ENCODE measurements at regions not wholly inside any gene's neighbourhood (a gene's known extent, or its start where the extent isn't known, plus 50 kb on each side); places are given as distances from the start of the nearest gene placed in this dataset.

DNA sequence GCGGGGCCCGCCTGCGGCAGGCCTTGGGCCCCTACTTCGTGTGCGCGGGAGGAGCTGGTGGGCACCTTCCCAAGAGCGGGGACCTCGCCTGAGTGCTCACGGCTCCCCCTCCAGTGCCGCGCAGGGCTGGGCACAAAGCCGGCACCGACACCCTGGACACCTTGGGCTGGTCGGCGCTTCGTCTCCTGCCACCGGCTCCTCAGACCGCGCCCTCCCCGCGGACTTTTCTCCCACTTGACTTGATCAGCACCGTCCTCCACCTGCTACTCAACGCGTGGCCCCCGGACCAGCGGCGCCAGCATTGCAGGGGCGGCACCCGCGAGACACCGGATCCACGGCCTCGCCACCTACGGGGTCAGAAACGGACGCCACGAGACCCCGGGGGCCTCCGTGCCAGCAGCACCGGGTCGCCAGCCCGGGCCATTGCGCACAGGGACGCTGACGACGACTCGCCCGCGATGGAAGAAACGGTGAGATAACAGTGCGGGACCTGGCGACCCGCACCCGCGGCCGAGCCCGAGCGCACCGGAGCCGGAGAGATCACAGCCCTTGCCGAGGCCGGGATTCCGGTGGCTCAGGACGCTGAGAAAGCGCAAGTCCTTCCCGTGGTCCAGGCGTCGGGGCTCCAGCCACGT lies 154.2 kb downstream of the DLL1 start:
- Histone ChIP-seq H3K27me3 (ENCODE audit: insufficient read depth, low read length) (no peaks in the 10 kb centered on the region), H3K36me3 (ENCODE audit: insufficient read depth, low read depth, low read length) (no peaks in the 10 kb centered on the region), H3K27ac (ENCODE audit: low read length) (no peak overlapping the region), H3K9me3 (ENCODE audit: insufficient read depth, low read depth, low read length) (peaks cover 6% of the 10 kb centered on the region; the same call in 1 of the 2 replicates), H3K4me3 (ENCODE audit: low read length) (no peak overlapping the region), H3K4me1 (ENCODE audit: insufficient read depth, low read length) (no peaks in the 10 kb centered on the region), H3K9ac (ENCODE audit: low read depth, low read length) (no peak overlapping the region)

DNA sequence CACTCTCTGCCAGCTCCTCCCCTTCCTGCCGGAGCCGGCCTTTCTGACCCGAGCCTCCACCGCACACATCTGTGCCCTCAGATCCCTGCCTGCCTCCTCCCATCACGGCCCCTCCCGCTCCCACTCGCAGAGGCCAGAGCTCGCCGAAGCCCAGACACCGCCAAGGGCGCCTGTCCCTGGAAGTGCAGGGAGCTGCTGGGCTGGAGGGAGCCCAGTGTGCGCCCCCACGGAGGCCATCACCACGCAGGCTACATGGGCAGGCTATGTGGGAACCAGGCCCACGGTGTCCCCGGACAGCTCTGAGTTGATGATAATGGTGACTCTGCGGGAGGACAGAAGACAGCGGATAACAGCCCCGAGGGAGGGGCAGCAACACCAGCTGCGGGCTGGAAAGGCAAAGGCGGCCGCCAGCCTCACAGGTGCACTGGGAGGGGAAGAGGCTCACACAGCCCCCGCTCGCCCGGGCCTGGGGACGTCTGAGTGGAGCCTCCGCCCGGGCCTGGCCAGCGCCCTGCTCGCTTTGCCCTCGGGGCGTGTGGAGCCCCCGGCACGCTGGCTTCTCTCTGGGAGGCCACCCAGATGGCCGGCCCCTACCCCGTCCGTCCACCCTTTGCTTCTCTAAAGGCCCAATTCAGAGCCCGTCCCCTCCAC lies 154.9 kb downstream of the DLL1 start:
- no peak overlapping the region for H3K9ac ChIP-seq (ENCODE audit: low read depth, low read length)
- no peaks in the 10 kb centered on the region for H3K4me1 ChIP-seq (ENCODE audit: insufficient read depth, low read length)
- H3K27ac ChIP-seq (ENCODE audit: low read length) = no peak overlapping the region
- H3K27me3 ChIP-seq (ENCODE audit: insufficient read depth, low read length) = no peaks in the 10 kb centered on the region
- peaks cover 6% of the 10 kb centered on the region; the same call in 1 of the 2 replicates for H3K9me3 ChIP-seq (ENCODE audit: insufficient read depth, low read depth, low read length)
- no peaks in the 10 kb centered on the region for H3K36me3 ChIP-seq (ENCODE audit: insufficient read depth, low read depth, low read length)
- H3K4me3 ChIP-seq (ENCODE audit: low read length) = no peak overlapping the region

DNA sequence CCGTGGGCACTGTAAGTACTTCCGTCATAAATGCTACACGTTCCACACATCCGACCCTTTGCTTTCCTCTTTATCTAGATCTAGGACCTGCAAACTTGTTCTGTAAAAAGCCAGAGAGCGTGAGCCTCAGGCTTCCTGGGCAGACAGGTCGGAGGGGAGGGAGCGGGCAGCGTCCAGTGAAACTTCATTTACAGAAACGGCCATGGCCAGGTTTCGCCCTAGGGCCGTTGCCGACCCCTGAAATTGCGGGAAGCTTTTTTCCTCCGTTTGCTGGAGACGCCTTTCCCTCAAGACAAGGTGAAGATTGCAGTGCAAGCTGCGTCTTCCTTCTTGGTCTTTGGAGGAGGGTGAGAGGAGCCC lies 155.4 kb downstream of the DLL1 start:
- Histone ChIP-seq H3K9me3 (ENCODE audit: insufficient read depth, low read depth, low read length) (peaks cover 6% of the 10 kb centered on the region; the same call in 1 of the 2 replicates), H3K36me3 (ENCODE audit: insufficient read depth, low read depth, low read length) (no peaks in the 10 kb centered on the region), H3K4me1 (ENCODE audit: insufficient read depth, low read length) (no peaks in the 10 kb centered on the region), H3K27ac (ENCODE audit: low read length) (no peak overlapping the region), H3K27me3 (ENCODE audit: insufficient read depth, low read length) (no peaks in the 10 kb centered on the region), H3K9ac (ENCODE audit: low read depth, low read length) (no peak overlapping the region), H3K4me3 (ENCODE audit: low read length) (no peak overlapping the region)

DNA sequence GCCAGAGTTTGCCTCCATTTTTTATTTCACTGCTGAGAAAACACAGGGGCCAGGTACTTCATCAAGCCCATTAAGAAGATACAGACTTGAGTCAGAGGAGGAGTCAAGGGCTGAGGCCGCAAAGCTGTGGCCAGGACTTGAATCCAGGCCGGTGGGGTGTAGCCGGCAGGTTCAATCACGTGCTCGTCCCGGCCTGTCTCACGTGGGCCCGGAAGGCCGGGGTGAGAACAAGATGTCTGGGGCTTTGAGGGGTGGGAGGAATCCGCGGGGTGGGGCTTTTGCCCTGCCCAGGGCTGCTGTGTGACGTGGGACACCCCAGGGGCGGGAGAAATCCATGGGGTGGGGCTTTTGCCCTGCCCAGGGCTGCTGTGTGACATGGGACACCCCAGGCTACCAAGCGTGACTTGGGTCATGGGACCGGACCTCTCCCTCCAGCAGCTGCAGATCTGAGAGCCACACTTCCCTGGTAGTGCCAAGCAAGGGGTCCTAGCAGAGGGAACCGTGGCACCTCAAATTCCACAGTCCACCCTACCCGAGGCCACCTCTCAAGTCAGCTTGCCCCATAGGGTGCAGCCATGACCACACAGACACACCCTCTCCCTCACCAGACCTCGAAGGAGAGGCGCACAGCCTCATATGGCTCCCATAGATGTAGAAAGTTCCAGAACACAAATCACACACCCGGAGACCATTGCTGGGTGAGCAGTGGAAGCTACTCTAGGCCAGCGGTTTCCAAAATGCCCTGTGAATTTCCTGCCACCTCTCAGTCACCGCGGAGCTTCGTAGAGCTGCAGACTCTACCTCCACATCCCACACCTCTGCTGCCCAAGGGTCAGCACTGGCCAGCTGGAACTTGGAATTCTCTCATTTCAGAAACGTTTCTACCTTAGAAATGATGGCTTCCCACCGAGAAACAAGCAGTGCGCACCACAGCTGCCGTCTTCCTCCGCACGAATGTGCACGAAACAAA lies 156.1 kb downstream of the DLL1 start:
- Histone ChIP-seq H3K9me3 (ENCODE audit: insufficient read depth, low read depth, low read length) (peaks cover 6% of the 10 kb centered on the region; the same call in 1 of the 2 replicates), H3K9ac (ENCODE audit: low read depth, low read length) (no peak overlapping the region), H3K36me3 (ENCODE audit: insufficient read depth, low read depth, low read length) (no peaks in the 10 kb centered on the region), H3K4me3 (ENCODE audit: low read length) (no peak overlapping the region), H3K27ac (ENCODE audit: low read length) (no peak overlapping the region), H3K4me1 (ENCODE audit: insufficient read depth, low read length) (no peaks in the 10 kb centered on the region), H3K27me3 (ENCODE audit: insufficient read depth, low read length) (no peaks in the 10 kb centered on the region)

DNA sequence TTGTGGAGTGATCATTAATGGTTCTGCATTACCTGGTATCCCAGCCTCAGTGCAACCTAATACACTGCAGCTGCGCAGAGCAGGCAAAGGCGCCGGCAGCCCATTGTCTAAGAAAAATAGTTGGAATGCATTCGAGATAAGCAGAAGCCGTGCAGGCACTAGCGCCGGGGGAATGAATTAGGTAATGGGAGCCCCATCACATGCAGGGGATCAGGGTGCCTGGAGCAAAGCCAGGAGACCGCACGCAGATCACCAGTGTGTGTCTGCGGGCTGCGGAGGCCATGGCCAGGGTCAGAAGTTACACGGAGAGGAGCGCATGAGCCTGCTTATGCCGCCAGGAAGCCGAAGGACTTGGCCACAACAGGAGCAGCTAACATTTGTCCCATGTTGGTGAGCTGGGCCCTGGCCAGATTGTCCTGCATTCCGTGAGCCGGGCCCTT lies 156.8 kb downstream of the DLL1 start:
- H3K4me1 ChIP-seq (ENCODE audit: insufficient read depth, low read length) = no peaks in the 10 kb centered on the region
- peaks cover 6% of the 10 kb centered on the region; the same call in 1 of the 2 replicates for H3K9me3 ChIP-seq (ENCODE audit: insufficient read depth, low read depth, low read length)
- no peak overlapping the region for H3K27ac ChIP-seq (ENCODE audit: low read length)
- no peaks in the 10 kb centered on the region for H3K36me3 ChIP-seq (ENCODE audit: insufficient read depth, low read depth, low read length)
- no peak overlapping the region for H3K4me3 ChIP-seq (ENCODE audit: low read length)
- no peaks in the 10 kb centered on the region for H3K27me3 ChIP-seq (ENCODE audit: insufficient read depth, low read length)
- no peak overlapping the region for H3K9ac ChIP-seq (ENCODE audit: low read depth, low read length)

DNA sequence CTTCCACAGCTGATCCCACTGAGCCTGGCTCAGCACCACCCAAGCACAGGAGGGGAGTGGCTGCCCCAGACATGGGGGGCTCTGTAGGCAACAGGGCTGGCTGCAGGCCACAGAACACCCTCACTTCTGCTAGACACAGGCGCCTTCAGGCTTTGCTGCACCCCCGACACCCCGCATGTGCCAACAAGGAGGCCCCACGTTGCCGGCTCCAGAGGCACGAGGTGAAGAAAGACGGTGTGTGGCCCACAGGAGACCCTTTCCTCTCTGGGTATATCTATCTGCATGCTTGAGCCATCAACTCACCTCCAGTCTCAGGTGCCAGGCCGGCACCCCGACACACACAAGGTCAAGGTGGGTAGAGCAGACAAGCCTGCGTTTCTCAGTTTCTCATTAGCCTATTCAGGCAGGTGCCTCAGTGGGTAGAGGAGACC lies 158.3 kb downstream of the DLL1 start:
- peaks cover 6% of the 10 kb centered on the region; the same call in 1 of the 2 replicates for H3K9me3 ChIP-seq (ENCODE audit: insufficient read depth, low read depth, low read length)
- H3K4me1 ChIP-seq (ENCODE audit: insufficient read depth, low read length) = no peaks in the 10 kb centered on the region
- H3K9ac ChIP-seq (ENCODE audit: low read depth, low read length) = no peak overlapping the region
- H3K27me3 ChIP-seq (ENCODE audit: insufficient read depth, low read length) = no peaks in the 10 kb centered on the region
- no peak overlapping the region for H3K27ac ChIP-seq (ENCODE audit: low read length)
- no peaks in the 10 kb centered on the region for H3K36me3 ChIP-seq (ENCODE audit: insufficient read depth, low read depth, low read length)
- no peak overlapping the region for H3K4me3 ChIP-seq (ENCODE audit: low read length)

DNA sequence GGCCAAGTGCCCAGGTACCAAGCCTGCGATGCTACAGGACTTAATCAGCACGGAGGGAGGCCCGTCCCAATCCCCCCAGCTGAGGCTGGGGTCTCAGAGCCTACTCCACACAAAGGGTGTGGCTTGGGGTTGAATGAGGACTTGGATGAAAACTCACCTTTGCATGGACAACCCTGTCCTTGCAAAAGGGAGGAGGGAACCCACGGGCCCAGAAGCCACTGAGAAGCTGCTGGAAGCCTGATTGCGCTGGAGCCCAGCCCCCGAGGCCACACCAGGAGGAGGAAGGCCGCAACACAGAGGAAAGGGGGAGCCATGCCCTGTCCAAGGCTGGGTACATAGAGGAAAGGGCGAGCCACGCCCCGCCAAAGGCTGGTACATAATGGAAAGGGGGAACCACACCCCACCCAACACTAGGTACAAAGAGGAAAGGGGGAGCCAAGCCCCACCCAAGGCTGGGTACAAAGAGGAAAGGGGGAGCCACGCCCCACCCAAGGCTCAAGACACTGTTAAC lies 158.8 kb downstream of the DLL1 start:
- Histone ChIP-seq H3K27ac (ENCODE audit: low read length) (no peak overlapping the region), H3K9me3 (ENCODE audit: insufficient read depth, low read depth, low read length) (0 out of 2 replicates have a peak, but pooled peaks cover under 1% of the 10 kb centered on the region), H3K36me3 (ENCODE audit: insufficient read depth, low read depth, low read length) (no peaks in the 10 kb centered on the region), H3K4me3 (ENCODE audit: low read length) (no peak overlapping the region), H3K4me1 (ENCODE audit: insufficient read depth, low read length) (no peaks in the 10 kb centered on the region), H3K27me3 (ENCODE audit: insufficient read depth, low read length) (no peaks in the 10 kb centered on the region), H3K9ac (ENCODE audit: low read depth, low read length) (no peak overlapping the region)

DNA sequence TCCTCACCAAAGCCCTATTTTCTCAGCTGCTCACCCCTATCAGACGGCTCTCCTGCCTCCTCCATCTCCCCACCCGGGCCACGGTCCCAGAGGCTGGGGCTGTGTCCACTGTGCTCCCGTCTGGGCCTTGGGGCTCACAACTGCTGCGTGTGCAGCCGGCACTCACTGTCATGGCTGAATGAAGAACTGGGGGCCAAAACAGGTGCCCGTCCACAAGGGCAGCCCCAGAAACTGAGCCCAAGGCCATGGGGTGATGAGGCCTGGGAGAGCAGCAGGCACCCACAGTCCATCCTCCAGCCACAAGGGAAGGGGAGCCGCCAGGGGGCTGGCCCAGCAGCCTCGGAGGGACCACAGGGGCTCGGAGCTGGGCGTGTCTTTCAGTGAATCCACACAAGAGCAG lies 159.5 kb downstream of the DLL1 start:
- H3K9me3 ChIP-seq (ENCODE audit: insufficient read depth, low read depth, low read length) = no peaks in the 10 kb centered on the region
- H3K4me1 ChIP-seq (ENCODE audit: insufficient read depth, low read length) = no peaks in the 10 kb centered on the region
- no peaks in the 10 kb centered on the region for H3K36me3 ChIP-seq (ENCODE audit: insufficient read depth, low read depth, low read length)
- no peak overlapping the region for H3K4me3 ChIP-seq (ENCODE audit: low read length)
- no peaks in the 10 kb centered on the region for H3K27me3 ChIP-seq (ENCODE audit: insufficient read depth, low read length)
- H3K9ac ChIP-seq (ENCODE audit: low read depth, low read length) = no peak overlapping the region
- H3K27ac ChIP-seq (ENCODE audit: low read length) = no peak overlapping the region

DNA sequence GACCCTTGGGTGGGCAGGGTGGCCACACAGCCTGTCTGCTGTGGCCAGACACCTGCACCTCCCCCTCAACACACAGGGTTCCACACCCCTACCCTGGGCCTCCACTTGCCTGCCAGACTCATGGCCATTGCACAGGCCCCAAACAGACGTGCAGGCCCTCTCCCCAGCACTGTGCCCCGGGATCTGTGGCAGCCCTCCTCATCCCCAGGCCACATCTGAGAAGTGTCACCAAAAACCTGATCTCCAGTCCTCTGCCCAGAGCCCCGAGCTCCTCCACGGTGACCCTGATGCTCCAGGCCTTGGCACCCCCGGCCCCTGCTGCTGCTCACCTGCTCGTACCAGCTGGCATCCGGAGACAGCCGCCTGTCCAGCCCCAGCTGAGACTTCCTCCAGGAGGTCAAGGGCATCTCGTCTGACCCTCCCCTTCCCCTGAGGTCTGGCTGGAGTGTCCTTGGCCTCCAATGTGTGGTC lies 160.1 kb downstream of the DLL1 start:
- Histone ChIP-seq H3K27me3 (ENCODE audit: insufficient read depth, low read length) (no peaks in the 10 kb centered on the region), H3K9me3 (ENCODE audit: insufficient read depth, low read depth, low read length) (no peaks in the 10 kb centered on the region), H3K27ac (ENCODE audit: low read length) (no peak overlapping the region), H3K36me3 (ENCODE audit: insufficient read depth, low read depth, low read length) (no peaks in the 10 kb centered on the region), H3K9ac (ENCODE audit: low read depth, low read length) (no peak overlapping the region), H3K4me1 (ENCODE audit: insufficient read depth, low read length) (no peaks in the 10 kb centered on the region), H3K4me3 (ENCODE audit: low read length) (no peak overlapping the region)

DNA sequence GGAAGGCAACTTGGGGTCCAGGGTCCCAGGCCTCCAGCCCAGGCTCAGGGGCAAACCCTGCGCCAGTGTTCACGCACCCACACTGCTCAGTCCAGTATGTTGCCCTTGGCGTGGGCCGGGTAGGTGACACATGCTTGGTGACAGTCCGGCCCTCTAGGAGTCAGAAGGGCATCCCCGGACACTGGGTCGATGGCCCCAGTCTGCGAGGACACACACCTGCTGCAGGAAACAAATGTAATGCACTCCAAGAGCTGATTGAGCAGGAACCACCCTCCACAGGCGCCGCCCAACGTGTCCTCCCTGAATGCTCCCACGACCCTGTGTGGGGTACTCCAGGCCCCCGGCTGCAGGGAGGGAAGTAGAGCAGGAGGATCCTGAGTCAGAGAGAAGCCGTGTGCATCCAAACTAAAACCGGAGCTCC lies 160.7 kb downstream of the DLL1 start:
- H3K4me1 ChIP-seq (ENCODE audit: insufficient read depth, low read length) = no peaks in the 10 kb centered on the region
- no peak overlapping the region for H3K27ac ChIP-seq (ENCODE audit: low read length)
- H3K4me3 ChIP-seq (ENCODE audit: low read length) = no peak overlapping the region
- no peaks in the 10 kb centered on the region for H3K27me3 ChIP-seq (ENCODE audit: insufficient read depth, low read length)
- no peaks in the 10 kb centered on the region for H3K9me3 ChIP-seq (ENCODE audit: insufficient read depth, low read depth, low read length)
- no peaks in the 10 kb centered on the region for H3K36me3 ChIP-seq (ENCODE audit: insufficient read depth, low read depth, low read length)
- H3K9ac ChIP-seq (ENCODE audit: low read depth, low read length) = no peak overlapping the region

DNA sequence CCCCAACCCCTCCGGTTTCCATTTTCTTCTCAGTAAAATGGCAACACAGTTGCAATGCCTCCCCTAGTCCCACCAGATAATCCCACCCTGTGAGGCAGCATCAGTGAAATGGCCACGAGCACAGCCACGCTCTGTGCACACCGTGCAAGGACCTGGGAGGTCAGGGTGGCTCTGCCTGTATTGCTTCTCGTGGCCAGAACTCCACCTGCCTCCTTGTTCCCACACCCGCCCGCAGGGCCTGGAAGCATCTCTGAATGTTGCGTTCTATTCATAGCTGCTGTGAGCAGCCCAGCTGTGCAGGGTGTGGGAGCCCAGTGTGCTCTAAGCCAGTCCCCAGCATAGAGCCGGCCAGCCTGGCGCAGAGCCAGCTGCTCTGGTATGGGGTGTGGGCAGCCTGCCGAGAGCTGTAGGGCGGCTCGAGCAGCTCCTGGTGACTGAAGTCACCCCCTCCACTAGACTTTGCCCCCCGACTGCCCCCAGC lies 161.1 kb downstream of the DLL1 start:
- Histone ChIP-seq H3K9ac (ENCODE audit: low read depth, low read length) (no peak overlapping the region), H3K27ac (ENCODE audit: low read length) (no peak overlapping the region)

More for the DNA sequence above, 161.1 kb downstream of the DLL1 start:
- Histone ChIP-seq H3K9me3 (ENCODE audit: insufficient read depth, low read depth, low read length) (no peaks in the 10 kb centered on the region), H3K4me3 (ENCODE audit: low read length) (no peak overlapping the region), H3K27me3 (ENCODE audit: insufficient read depth, low read length) (no peaks in the 10 kb centered on the region), H3K36me3 (ENCODE audit: insufficient read depth, low read depth, low read length) (no peaks in the 10 kb centered on the region), H3K4me1 (ENCODE audit: insufficient read depth, low read length) (no peaks in the 10 kb centered on the region)

All from iPS-20b (cell line).